DMS79 treated with DMSO at 0.1 percent for 48 hours (cell line): ENCODE measurements at regions not wholly inside any gene's neighbourhood (a gene's known extent, or its start where the extent isn't known, plus 50 kb on each side); places are given as distances from the start of the nearest gene placed in this dataset.

Experiments
- DNase-seq: peaks from one replicate; lab custom pipeline; 2025; lab: John Stamatoyannopoulos, UW

GRCh38 chr2:133768658-133769435, 200.6 kb upstream of the NCKAP5 start:
- no peak for DNase-seq

DNA sequence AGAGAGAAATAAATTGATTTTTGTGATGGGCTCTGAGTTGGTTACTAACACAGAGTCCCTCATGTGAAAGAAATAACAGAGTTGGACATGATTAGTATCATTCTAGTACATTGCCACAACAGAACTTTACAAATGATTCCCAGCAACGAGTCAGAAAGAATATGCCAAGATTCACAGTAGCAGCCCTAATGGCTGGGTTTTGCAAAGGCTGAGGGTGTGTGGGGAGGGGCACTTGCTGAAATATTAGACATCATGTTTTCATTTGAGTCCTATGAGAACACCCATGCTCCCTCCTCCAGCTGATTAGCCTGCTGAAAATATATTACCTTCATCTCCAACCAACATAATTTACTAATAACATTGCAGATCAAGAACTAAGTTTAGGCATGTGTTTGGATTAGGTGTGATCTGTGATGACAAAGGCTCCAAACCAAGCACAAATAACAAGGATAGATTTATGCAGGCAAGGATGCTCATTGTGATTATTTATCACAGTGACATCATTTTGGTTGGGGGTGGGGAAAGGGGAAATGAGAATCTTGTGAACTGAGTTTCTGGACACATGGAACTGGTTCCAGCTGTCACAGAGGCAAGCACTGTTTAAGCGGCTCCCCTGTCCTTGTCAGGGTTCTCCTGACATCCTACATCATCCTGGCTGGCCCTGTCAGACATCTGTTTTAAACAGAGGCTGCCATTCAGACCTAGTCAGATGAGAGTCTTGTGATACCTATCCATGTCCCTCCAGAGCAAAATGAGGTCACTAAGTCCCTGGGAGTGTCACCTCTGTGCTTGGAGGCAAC, 205.8 kb upstream of the NCKAP5 start:
- no peak for DNase-seq

GRCh38 chr2:133774654-133775015, 206.4 kb upstream of the NCKAP5 start:
- DNase-seq = no peak

- no peak for DNase-seq
These were observed 208.8 kb upstream of the NCKAP5 start for GRCh38 chr2:133776936-133777573.

GRCh38 chr2:133777574-133777960, 209.3 kb upstream of the NCKAP5 start:
- DNase-seq = no peak

DNA sequence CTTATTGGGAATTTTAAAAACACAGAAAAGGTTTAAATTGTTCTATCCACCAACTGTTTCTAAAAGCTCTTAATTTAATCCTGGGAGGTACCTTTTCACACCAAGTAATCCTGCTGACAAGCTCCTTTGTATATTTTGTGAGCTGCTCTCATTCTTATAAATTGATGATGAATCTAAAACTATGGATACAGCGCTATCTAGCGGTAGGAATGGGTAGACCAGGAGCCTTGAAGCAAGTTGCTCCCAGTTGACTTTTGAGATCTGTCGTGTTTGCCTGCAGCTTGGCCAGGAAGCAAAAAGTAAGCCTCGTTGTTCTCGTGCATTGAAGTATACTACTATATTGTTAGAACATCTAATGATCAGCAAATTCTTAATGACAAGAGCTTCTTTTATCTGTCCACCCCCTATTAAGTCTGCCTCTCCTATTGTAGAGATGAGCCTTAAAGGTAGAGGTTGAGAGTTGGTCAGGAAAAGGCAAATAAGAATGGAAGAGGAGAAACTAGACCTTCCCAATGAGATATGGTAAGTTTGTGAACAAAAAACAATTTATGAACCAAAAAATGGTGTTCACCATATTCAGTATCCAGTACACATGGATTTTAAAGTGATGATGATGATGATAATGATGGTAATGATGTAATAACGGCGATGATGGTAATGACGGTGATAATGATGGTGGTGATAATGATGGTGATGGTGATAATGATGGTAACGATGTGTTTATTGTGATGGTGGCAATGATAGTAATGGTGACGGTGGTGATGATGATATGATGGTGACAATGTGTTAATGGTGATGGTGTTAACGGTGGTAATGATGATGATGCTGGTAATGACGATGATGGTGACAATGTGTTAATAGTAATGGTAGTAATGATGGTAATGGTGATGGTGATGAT, 212.1 kb upstream of the NCKAP5 start:
- peak; percentile 70 for DNase-seq

- no peak for DNase-seq
These were observed 212.8 kb upstream of the NCKAP5 start for GRCh38 chr2:133780997-133781513.

DNA sequence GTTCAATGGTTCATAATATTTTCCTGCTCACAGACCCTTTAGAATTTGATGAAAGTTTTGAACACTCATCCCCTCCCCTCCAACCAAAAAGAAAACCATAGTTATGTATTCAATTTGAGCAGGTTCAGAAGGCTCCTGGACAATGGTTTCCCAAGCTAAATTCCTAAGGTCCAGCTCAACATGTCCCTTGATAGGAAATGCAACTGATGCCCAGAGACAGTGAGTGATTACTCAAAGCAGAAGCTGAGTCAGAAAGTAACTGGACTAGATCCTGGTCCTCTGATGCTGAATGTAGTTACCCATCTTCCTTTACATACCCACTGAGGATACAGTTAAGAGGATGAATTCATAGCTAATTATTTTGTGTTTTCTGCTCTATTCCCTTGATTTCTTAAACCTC, 218.9 kb upstream of the NCKAP5 start:
- DNase-seq = no peak

GRCh38 chr2:133787651-133788050, 219.4 kb upstream of the NCKAP5 start:
- DNase-seq = no peak

DNA sequence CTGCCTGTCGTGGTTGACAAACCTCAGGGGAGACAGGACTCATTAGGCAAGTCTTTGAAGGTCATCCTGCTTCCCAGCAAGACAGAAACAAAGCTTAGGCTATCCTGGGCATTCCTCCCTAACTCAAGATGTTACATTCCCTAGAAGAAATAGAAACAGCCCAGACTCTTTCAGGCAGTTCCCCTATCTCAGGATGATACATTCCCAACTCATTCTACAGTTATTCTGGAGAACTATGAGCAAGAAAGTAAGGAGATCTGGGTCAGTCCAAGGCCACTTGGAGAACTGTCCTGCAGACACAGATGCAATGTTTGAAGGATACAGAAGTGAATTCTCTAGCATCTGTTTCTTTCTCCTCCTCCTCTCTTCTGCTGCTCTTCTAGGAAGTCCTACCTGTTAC, 220.1 kb upstream of the NCKAP5 start:
- no peak for DNase-seq

GRCh38 chr2:133789743-133790142, 221.5 kb upstream of the NCKAP5 start:
- DNase-seq = no peak

DNA sequence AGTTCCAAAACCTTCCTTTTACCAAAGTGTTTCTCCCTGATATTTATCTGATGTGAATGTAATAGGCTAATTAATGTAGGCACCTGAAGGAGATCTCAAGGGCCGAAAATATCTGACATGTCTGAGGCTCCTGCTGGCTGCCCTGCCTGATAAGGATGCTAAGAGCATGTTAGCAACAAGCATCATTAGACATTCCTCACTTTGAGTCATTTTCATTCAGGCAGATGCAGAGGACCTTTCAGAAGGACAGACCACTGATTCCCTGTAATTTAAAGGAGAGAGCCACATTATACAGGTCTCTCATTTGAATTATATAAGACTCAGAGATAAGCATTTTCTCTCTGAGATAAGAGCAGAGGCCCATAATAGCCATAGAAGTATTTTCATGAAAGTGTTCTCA, 222.4 kb upstream of the NCKAP5 start:
- DNase-seq = no peak

- no peak for DNase-seq
These were observed 222.9 kb upstream of the NCKAP5 start for GRCh38 chr2:133791191-133791590.

DNA sequence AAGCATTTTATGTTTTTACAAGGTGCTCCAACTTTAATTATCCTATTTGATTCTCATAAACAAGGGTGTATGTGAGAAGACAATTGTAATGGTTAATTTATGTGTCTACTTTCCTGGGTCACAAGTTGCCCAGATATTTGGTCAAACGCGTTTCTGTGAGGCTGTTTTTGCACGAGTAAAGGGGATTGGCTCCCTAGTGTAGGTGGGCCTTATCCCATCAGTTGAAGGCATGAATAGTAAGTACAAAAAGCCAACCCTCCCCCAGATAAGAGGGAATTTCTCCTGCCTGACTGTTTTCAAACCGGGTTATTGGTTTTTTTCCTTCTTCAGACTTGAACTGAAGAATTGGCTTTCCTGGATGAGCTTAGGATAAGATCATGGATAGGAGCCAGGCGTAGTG, 224.0 kb upstream of the NCKAP5 start:
- DNase-seq = no peak

DNA sequence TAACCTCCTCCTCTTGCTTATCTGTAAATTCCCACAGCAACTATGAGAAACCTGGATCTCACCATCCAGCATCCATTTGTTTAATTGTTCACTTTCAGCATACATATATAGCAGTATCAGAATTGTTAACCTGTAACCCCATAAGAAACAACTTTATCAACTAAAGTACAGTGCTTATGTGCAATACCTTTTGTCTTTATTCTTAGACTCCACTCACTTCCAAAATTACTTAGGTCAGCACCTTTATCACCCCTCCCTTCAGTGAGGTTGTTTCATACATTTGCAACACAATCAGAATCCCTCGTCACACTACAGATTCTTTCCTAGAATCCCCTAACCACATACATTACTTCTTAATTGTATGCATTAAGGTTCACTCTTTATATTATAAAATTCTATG, 225.9 kb upstream of the NCKAP5 start:
- DNase-seq = no peak

DNA sequence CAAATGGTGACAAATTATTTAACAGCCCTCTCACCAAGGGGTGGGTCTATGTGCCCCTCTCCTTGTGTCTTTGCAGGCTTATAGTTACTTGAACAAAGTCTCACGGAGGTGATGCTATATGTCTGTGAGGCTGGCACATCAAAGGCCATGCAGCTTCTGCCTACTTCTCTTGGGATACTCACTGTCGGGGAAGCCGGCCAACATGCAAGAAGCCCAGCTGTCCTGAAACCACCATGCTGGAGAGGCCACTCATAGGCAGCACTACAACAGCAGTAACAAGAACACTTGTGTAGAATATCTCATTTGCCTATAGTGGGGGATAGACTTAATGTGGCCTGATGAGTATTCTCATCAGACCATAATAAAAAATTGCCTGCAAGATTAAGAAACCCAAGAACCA, 233.7 kb upstream of the NCKAP5 start:
- peak; percentile 65 for DNase-seq

GRCh38 chr2:133802409-133803039, 234.3 kb upstream of the NCKAP5 start:
- DNase-seq = peak; percentile 60

- no peak for DNase-seq
These were observed 238.3 kb upstream of the NCKAP5 start for GRCh38 chr2:133806564-133806963.

- DNase-seq = no peak
These were observed 241.2 kb upstream of the NCKAP5 start for GRCh38 chr2:133809485-133809884.

DNA sequence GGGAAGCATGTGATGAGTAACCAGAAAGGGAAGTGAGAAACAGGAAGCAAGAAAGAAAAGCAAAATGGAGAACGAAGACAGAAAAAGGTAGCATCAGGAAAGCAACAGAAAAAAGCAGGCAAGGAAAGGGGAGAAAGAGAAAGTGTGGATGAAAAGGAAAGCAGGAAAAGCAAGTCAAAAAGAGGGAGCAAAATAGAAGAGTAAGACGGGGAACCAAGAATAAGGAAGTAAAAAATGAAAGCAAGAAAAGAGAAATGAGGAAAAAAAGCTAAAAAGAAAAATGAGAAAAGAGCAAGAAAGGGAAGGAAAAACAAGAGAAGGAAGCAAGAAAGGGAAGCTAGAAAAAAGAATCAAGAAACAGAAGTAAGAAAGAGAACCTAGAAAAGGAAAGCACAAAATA, 242.3 kb upstream of the NCKAP5 start:
- no peak for DNase-seq

DNA sequence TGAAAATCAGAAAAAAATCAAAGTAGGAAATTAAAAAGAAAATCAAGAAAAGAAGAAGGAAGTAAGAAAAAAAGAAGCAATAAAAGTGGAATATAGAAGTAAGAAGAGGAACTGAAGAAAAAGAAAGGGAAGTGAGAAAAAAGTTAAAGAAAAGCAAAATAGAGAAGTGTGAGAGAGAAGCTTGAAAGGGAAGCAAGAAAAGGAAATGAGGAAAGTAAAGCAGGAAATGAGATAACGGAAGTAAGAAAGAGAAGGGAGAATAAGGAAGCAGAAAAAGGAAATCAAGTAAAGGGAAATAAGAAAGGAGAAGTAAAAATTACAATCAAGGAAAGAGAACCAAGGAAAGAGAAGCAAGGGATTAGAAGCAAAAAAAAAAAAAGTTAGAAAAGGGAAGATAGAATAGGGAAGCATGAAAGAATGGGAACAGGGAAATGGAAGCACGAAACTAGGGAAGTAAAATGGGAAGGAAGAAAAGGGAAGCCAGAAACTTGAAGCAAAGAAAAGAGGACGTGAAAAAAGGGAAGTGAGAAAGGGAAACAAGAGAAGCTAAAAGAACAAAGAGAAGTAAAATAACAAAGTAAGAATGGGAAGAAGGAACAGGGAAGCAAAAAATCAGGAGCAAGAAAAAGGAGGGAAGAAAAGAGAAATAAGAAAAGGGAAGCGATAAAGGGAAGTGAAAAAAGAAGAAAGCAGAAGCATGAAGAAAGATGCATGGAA, 243.3 kb upstream of the NCKAP5 start:
- DNase-seq = no peak
